HCT116 (cell line): ENCODE measurements at regions not wholly inside any gene's neighbourhood (a gene's known extent, or its start where the extent isn't known, plus 50 kb on each side); places are given as distances from the start of the nearest gene placed in this dataset.

Source experiments
- ATAC-seq: fragments of 200-7000 bp; cut with Tn5 transposase; 2 replicates; pipeline ENCODE4 v1.9.1; 2020; ENCODE audit warnings: mild to moderate bottlenecking, moderate library complexity
- BruUV-seq: library from RNA; stranded (reverse); fragments of 400-500 nt; replicated peaks from 2 replicates; lab custom pipeline; 2021; lab: Mats Ljungman, UMichigan
- CTCF ChIA-PET: fragments of 300-600 bp; sonication (Branson Sonifier 250); formaldehyde crosslinking; loops from one replicate; lab custom pipeline; 2021; ENCODE audit warnings: antibody characterized with exemption; lab: Charles Lee
- POLR2A ChIA-PET: fragments of 300-600, 350-600 bp; sonication (Branson Sonifier 250); formaldehyde crosslinking; loops from one replicate; lab custom pipeline; 2021; ENCODE audit warnings: antibody characterized with exemption; lab: Charles Lee
- RAD21 ChIA-PET, 2 experiments: fragments of 300-600 bp; sonication (Branson Sonifier 250); formaldehyde crosslinking; loops; one replicate each; lab custom pipeline; 2023; ENCODE audit warnings: low total read pairs in 2 of 2; ENCODE audit not compliant: uncharacterized antibody in 2 of 2, unreplicated experiment in 2 of 2, low non-redundant PET in 1 of 2; lab: Charles Lee
- DNase-seq: peaks from one replicate; pipeline ENCODE4 v3.0.0-alpha.2; 2010; ENCODE audit warnings: low read depth, low spot score
- H2AFZ ChIP-seq: fragments of 200-600 bp; shearing (Covaris generic), sonication (generic); 2 replicates; pipeline ENCODE4 v1.6.1; 2017; ENCODE audit warnings: low read depth, mixed run types, mixed read lengths, antibody characterized with exemption, low read length; ENCODE audit not compliant: poor library complexity, severe bottlenecking
- H3K27ac ChIP-seq: 2 replicates; pipeline ENCODE4 v1.5.1; 2012; ENCODE audit warnings: low read depth, low read length
- H3K27me3 ChIP-seq: fragments of 200-600 bp; sonication (generic); 2 replicates; pipeline ENCODE4 v1.6.1; 2016; ENCODE audit warnings: mixed run types, low read length, mixed read lengths; ENCODE audit not compliant: insufficient read depth
- H3K36me3 ChIP-seq, 2 experiments: fragments of 200-500 bp in 1 of 2; fragments of 200-600 bp in 1 of 2; sonication (Bioruptor generic) in 1 of 2; sonication (generic) in 1 of 2; 2 replicates each; pipeline versions ENCODE4 v1.5.1 to v1.6.1; 2014 to 2016; ENCODE audit warnings: low read length in 2 of 2, inconsistent platforms in 1 of 2, mixed read lengths in 1 of 2, mixed run types in 1 of 2; ENCODE audit not compliant: insufficient read depth in 2 of 2, control insufficient read depth in 1 of 2
- H3K4me1 ChIP-seq, 2 experiments: fragments of 200-600 bp in 1 of 2; sonication (generic) in 1 of 2; 2 replicates each; pipeline versions ENCODE4 v1.5.1 to v1.6.1; 2012 to 2017; ENCODE audit warnings: low read length in 2 of 2, inconsistent platforms in 1 of 2, mild to moderate bottlenecking in 1 of 2, mixed read lengths in 1 of 2, mixed run types in 1 of 2, moderate library complexity in 1 of 2; ENCODE audit not compliant: insufficient read depth in 2 of 2, control insufficient read depth in 1 of 2
- H3K4me2 ChIP-seq: fragments of 200-600 bp; sonication (generic); 2 replicates; pipeline ENCODE4 v1.6.1; 2017; ENCODE audit warnings: mixed run types, low read length, mixed read lengths
- H3K4me3 ChIP-seq, 2 experiments: fragments of 200-600 bp in 1 of 2; sonication (generic) in 1 of 2; replicated peaks in 1 of 2; 2 replicates each; pipeline ENCODE4 v1.5.1; 2011 to 2016; ENCODE audit warnings: low read length in 2 of 2, control low read depth in 1 of 2, low read depth in 1 of 2, mild to moderate bottlenecking in 1 of 2, mixed read lengths in 1 of 2, mixed run types in 1 of 2
- H3K79me2 ChIP-seq: fragments of 200-600 bp; sonication (generic); 2 replicates; pipeline ENCODE4 v1.6.1; 2017; ENCODE audit warnings: mild to moderate bottlenecking, mixed run types, low read length, moderate library complexity, mixed read lengths; ENCODE audit not compliant: insufficient read depth
- H3K9ac ChIP-seq: fragments of 200-600 bp; sonication (generic); 2 replicates; pipeline ENCODE4 v1.6.1; 2016; ENCODE audit warnings: low read length, mixed read lengths
- H3K9me2 ChIP-seq: fragments of 200-600 bp; sonication (generic), shearing (Covaris generic); 2 replicates; pipeline ENCODE4 v1.6.1; 2017; ENCODE audit warnings: mixed run types, mild to moderate bottlenecking, moderate library complexity; ENCODE audit not compliant: insufficient read depth
- H3K9me3 ChIP-seq, 2 experiments: fragments of 200-500 bp in 1 of 2; fragments of 200-600 bp in 1 of 2; sonication (Bioruptor generic) in 1 of 2; sonication (generic) in 1 of 2; 2 replicates each; pipeline ENCODE4 v1.6.1; 2014 to 2017; ENCODE audit warnings: low read length in 2 of 2, mixed read lengths in 2 of 2, inconsistent platforms in 1 of 2, low read depth in 1 of 2, mild to moderate bottlenecking in 1 of 2, mixed run types in 1 of 2, moderate library complexity in 1 of 2; ENCODE audit not compliant: control insufficient read depth in 1 of 2, insufficient read depth in 1 of 2
- H4K20me1 ChIP-seq: fragments of 200-600 bp; sonication (generic), shearing (Covaris generic); 2 replicates; pipeline ENCODE4 v1.6.1; 2017; ENCODE audit warnings: mixed run types, mild to moderate bottlenecking, moderate library complexity; ENCODE audit not compliant: insufficient read depth
- ATF3 ChIP-seq: IDR thresholded peaks from 2 replicates; pipeline ENCODE4 v1.6.1; 2012
- CBX3 ChIP-seq: IDR thresholded peaks from 2 replicates; pipeline ENCODE4 v1.6.1; 2012; ENCODE audit warnings: low read depth
- CEBPB ChIP-seq: IDR thresholded peaks from 2 replicates; pipeline ENCODE4 v1.6.1; 2012; ENCODE audit warnings: low read depth
- EGR1 ChIP-seq: IDR thresholded peaks from 2 replicates; pipeline ENCODE4 v1.6.1; 2012; ENCODE audit warnings: low read depth
- ELF1 ChIP-seq: IDR thresholded peaks from 2 replicates; pipeline ENCODE4 v1.6.1; 2012; ENCODE audit warnings: low read depth, borderline replicate concordance
- EZH2 ChIP-seq: fragments of 200-600 bp; sonication (generic); IDR thresholded peaks from 2 replicates; pipeline ENCODE4 v1.6.1; 2017; ENCODE audit warnings: antibody characterized with exemption, mixed run types
- EZH2phosphoT487 ChIP-seq: fragments of 200-600 bp; IDR thresholded peaks from 2 replicates; pipeline ENCODE4 v1.6.1; 2018; ENCODE audit warnings: antibody characterized with exemption, borderline replicate concordance
- FOSL1 ChIP-seq: IDR thresholded peaks from 2 replicates; pipeline ENCODE4 v1.6.1; 2012; ENCODE audit warnings: low read depth
- RAD21 ChIP-seq: IDR thresholded peaks from 2 replicates; pipeline ENCODE4 v1.6.1; 2012; ENCODE audit warnings: low read depth, mild to moderate bottlenecking
- SIN3A ChIP-seq: IDR thresholded peaks from 2 replicates; pipeline ENCODE4 v1.6.1; 2012; ENCODE audit warnings: low read depth
- SRF ChIP-seq: IDR thresholded peaks from 2 replicates; pipeline ENCODE4 v1.6.1; 2012; ENCODE audit warnings: low read depth
- ZFX ChIP-seq: fragments of 450-650 bp; IDR thresholded peaks from 2 replicates; pipeline ENCODE4 v1.6.1; 2017
- ZNF274 ChIP-seq: fragments of 200-500 bp; sonication (Bioruptor generic); IDR thresholded peaks from 2 replicates; pipeline ENCODE4 v1.6.1; 2014; ENCODE audit warnings: mild to moderate bottlenecking, low read depth, low read length, inconsistent platforms
- intact Hi-C: fragments of 100-400 bp; cut with micrococcal nuclease; formaldehyde crosslinking; loops from 2 replicates; pipeline ENCODE4 v1.10.0; 2022
- TF ChIP-seq, protein P1 (sequence below), 3 experiments: fragments of 200-600 bp in 1 of 3; sonication (generic) in 1 of 3; IDR thresholded peaks in 2 of 3; conservative IDR thresholded peaks in 1 of 3; 2 replicates each; pipeline ENCODE4 v1.5.1; 2012 to 2017; ENCODE audit warnings: low read depth in 2 of 3, low read length in 2 of 3, antibody characterized with exemption in 1 of 3, borderline replicate concordance in 1 of 3, control low read depth in 1 of 3, mild to moderate bottlenecking in 1 of 3, mixed read lengths in 1 of 3, mixed run types in 1 of 3, moderate library complexity in 1 of 3; ENCODE audit not compliant: insufficient read depth in 1 of 3
- TF ChIP-seq, protein P2 (sequence below): IDR thresholded peaks from 2 replicates; pipeline ENCODE4 v1.6.1; 2012

DNA sequence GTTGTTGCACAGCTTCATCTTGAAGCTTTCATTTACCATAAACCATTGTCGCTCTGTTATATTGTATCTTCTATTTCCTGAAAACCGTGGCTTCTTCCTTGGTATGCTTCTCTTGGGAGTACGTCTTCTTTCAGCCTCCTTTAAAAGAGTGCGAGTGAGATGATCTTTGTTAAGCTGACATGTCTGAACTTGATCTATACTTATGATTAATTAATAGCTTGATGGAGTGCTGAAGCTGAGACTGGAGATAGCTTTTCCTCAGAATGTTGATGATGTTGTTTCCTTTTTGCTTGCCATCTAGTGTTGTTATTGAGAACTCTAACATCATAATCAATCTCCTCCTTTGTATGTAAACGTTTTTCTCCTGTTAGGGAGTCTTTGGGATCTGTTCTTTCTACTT is 529.3 kb upstream of the SPRY2 start:
- Histone ChIP-seq H3K79me2 (no peaks in the 10 kb centered on the region), H3K4me1 (no peaks in the 10 kb centered on the region), H3K27me3 (no peaks in the 10 kb centered on the region), H3K9me2 (no peaks in the 10 kb centered on the region), H3K9me3 (no peaks in the 10 kb centered on the region), H3K27ac (no peak overlapping the region), H3K36me3 (no peaks in the 10 kb centered on the region), H3K4me2 (no peak overlapping the region), H2AFZ (peak overlapping the region; percentile 22), H3K9ac (no peak overlapping the region), H3K4me3 (no peak overlapping the region), H4K20me1 (no peaks in the 10 kb centered on the region)
- no peak for DNase-seq
- ChIA-PET CTCF (no interaction called here), RAD21 (no interaction called here), POLR2A (no interaction called here)
- intact Hi-C loops: no loop called here
- TF ChIP-seq SRF (no peak), ATF3 (no peak), EGR1 (no peak), ZFX (no peak), ELF1 (no peak), EZH2 (no peak), CEBPB (no peak), FOSL1 (no peak), SIN3A (no peak), CBX3 (no peak), RAD21 (no peak), ZNF274 (no peak), EZH2phosphoT487 (no peak)
- TF ChIP-seq, protein P1, sequence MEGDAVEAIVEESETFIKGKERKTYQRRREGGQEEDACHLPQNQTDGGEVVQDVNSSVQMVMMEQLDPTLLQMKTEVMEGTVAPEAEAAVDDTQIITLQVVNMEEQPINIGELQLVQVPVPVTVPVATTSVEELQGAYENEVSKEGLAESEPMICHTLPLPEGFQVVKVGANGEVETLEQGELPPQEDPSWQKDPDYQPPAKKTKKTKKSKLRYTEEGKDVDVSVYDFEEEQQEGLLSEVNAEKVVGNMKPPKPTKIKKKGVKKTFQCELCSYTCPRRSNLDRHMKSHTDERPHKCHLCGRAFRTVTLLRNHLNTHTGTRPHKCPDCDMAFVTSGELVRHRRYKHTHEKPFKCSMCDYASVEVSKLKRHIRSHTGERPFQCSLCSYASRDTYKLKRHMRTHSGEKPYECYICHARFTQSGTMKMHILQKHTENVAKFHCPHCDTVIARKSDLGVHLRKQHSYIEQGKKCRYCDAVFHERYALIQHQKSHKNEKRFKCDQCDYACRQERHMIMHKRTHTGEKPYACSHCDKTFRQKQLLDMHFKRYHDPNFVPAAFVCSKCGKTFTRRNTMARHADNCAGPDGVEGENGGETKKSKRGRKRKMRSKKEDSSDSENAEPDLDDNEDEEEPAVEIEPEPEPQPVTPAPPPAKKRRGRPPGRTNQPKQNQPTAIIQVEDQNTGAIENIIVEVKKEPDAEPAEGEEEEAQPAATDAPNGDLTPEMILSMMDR (IDR thresholded peaks at IDR 0.05 in 2 of 3, conservative IDR thresholded peaks at IDR 0.05 in 1 of 3; ENCODE audit: borderline replicate concordance in 1 of 3, insufficient read depth in 1 of 3, low read depth in 2 of 3, low read length in 2 of 3): no peak
- TF ChIP-seq, protein P2, sequence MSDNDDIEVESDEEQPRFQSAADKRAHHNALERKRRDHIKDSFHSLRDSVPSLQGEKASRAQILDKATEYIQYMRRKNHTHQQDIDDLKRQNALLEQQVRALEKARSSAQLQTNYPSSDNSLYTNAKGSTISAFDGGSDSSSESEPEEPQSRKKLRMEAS: no peak
- ATAC-seq: no peak
- BruUV-seq: no TSS peak
